GM12878 (cell line): ENCODE measurements at regions not wholly inside any gene's neighbourhood (a gene's known extent, or its start where the extent isn't known, plus 50 kb on each side); places are given as distances from the start of the nearest gene placed in this dataset.

ENCODE experiments used
- ATAC-seq: fragments of 200-7000 bp; cut with Tn5 transposase; 3 replicates; pipeline ENCODE4 v1.9.1; 2020; ENCODE audit warnings: mild to moderate bottlenecking, moderate library complexity
- BruUV-seq: library from RNA; stranded (reverse); fragments of 400-500 nt; replicated peaks from 2 replicates; lab custom pipeline; 2021; lab: Mats Ljungman, UMichigan
- CTCF ChIA-PET: fragments of 300-600 bp; sonication (Branson Sonifier 250); formaldehyde crosslinking; extraction: SDS; loops from one replicate; lab custom pipeline; 2021; ENCODE audit warnings: inconsistent platforms; lab: Yijun Ruan, JAX
- POLR2A ChIA-PET: fragments of 350-600 bp; formaldehyde crosslinking; extraction: SDS; loops from one replicate; lab custom pipeline; 2021; ENCODE audit warnings: inconsistent platforms; lab: Charles Lee
- RAD21 ChIA-PET: fragments of 300-600 bp; sonication (Branson Sonifier 250); formaldehyde crosslinking; loops from one replicate; lab custom pipeline; 2023; ENCODE audit warnings: antibody characterized with exemption; ENCODE audit not compliant: unreplicated experiment; lab: Charles Lee
- SMC1A ChIA-PET: fragments of 300-600 bp; sonication (Branson Sonifier 250); formaldehyde crosslinking; loops from one replicate; lab custom pipeline; 2023; ENCODE audit not compliant: unreplicated experiment, uncharacterized antibody; lab: Charles Lee
- DNase-seq: peaks from one replicate; pipeline ENCODE4 v3.0.0-alpha.2; 2011; ENCODE audit warnings: low read depth, low spot score
- FAIRE-seq: peaks from 3 replicates; lab custom pipeline; 2011; peaks lifted over from hg19 to GRCh38; lab: Jason Lieb, UNC
- H2AFZ ChIP-seq: 2 replicates; pipeline ENCODE4 v1.6.0; 2011; ENCODE audit warnings: low read depth, low read length, control low read depth; ENCODE audit not compliant: control insufficient read depth
- H3K27ac ChIP-seq: 2 replicates; pipeline ENCODE4 v1.5.1; 2011; ENCODE audit warnings: control low read depth; ENCODE audit not compliant: control insufficient read depth, insufficient read depth
- H3K27me3 ChIP-seq, 2 experiments: replicated peaks in 1 of 2; 2 replicates each; pipeline versions ENCODE4 v1.6.0 to v1.6.1; 2011; ENCODE audit warnings: low read length in 1 of 2; ENCODE audit not compliant: control insufficient read depth in 2 of 2, insufficient read depth in 2 of 2
- H3K36me3 ChIP-seq, 2 experiments: 2 replicates each; pipeline ENCODE4 v1.5.1; 2011; ENCODE audit warnings: low read length in 1 of 2; ENCODE audit not compliant: control insufficient read depth in 2 of 2, insufficient read depth in 2 of 2
- H3K4me1 ChIP-seq: 2 replicates; pipeline ENCODE4 v1.6.1; 2011; ENCODE audit warnings: mild to moderate bottlenecking, low read length, moderate library complexity, mixed read lengths; ENCODE audit not compliant: control insufficient read depth, insufficient read depth
- H3K4me2 ChIP-seq: 2 replicates; pipeline ENCODE4 v1.6.0; 2011; ENCODE audit warnings: control low read depth; ENCODE audit not compliant: control insufficient read depth, insufficient read depth
- H3K4me3 ChIP-seq: fragments of 200-600 bp; sonication (generic); 2 replicates; pipeline ENCODE4 v1.5.1; 2016
- H3K79me2 ChIP-seq: 2 replicates; pipeline ENCODE4 v1.6.0; 2011; ENCODE audit warnings: low read length; ENCODE audit not compliant: control insufficient read depth, insufficient read depth
- H3K9ac ChIP-seq: 2 replicates; pipeline ENCODE4 v1.8.0; 2011; ENCODE audit warnings: low read length, control low read depth, mixed read lengths; ENCODE audit not compliant: control insufficient read depth, insufficient read depth
- H3K9me3 ChIP-seq: replicated peaks from 3 replicates; pipeline ENCODE4 v1.5.1; 2011; ENCODE audit warnings: mild to moderate bottlenecking, low read length; ENCODE audit not compliant: control insufficient read depth, insufficient read depth
- H4K20me1 ChIP-seq: 2 replicates; pipeline ENCODE4 v1.6.0; 2011; ENCODE audit not compliant: control insufficient read depth, insufficient read depth
- CBFB ChIP-seq: IDR thresholded peaks from 2 replicates; pipeline ENCODE4 v1.6.1; 2016; ENCODE audit warnings: antibody characterized with exemption, low read depth
- CEBPB ChIP-seq, 2 experiments: fragments of 150-350 bp in 1 of 2; IDR thresholded peaks; 2 replicates each; pipeline ENCODE4 v1.6.1; 2012 to 2014; ENCODE audit warnings: low read depth in 2 of 2, low read length in 2 of 2, borderline replicate concordance in 1 of 2, inconsistent platforms in 1 of 2
- CHD2 ChIP-seq: IDR thresholded peaks from 2 replicates; pipeline ENCODE4 v1.6.1; 2011; ENCODE audit warnings: low read depth, low read length, improper control_type of control experiment, borderline replicate concordance
- CHD4 ChIP-seq: fragments of 200-600 bp; sonication (generic); IDR thresholded peaks from 2 replicates; pipeline ENCODE4 v1.6.1; 2016; ENCODE audit warnings: mild to moderate bottlenecking
- IRF4 ChIP-seq: IDR thresholded peaks from 2 replicates; pipeline ENCODE4 v1.6.1; 2011; ENCODE audit warnings: low read depth, low read length
- KAT2A ChIP-seq: conservative IDR thresholded peaks from 2 replicates; pipeline ENCODE4 v1.6.1; 2011; ENCODE audit warnings: low read depth, low read length; ENCODE audit not compliant: control insufficient read depth
- NR2C1 ChIP-seq: fragments of 450-650 bp; IDR thresholded peaks from 2 replicates; pipeline ENCODE4 v1.6.1; 2017; ENCODE audit warnings: antibody characterized with exemption, mild to moderate bottlenecking, moderate library complexity
- SPI1 ChIP-seq: IDR thresholded peaks from 2 replicates; pipeline ENCODE4 v1.6.1; 2011; ENCODE audit warnings: low read depth, mild to moderate bottlenecking, low read length, moderate library complexity, borderline replicate concordance; ENCODE audit not compliant: insufficient read depth
- YY1 ChIP-seq: IDR thresholded peaks from 2 replicates; pipeline ENCODE4 v1.6.1; 2011; ENCODE audit warnings: low read depth, mild to moderate bottlenecking, low read length
- WGBS: methylation state at CpG from one replicate; pipeline ENCODE4 v1.1.6; 2016; ENCODE audit warnings: low lambda C conversion rate; ENCODE audit not compliant: insufficient replicate concordance, insufficient coverage; ENCODE audit errors: missing lambda C conversion rate; 5-methylcytosine and 5-hydroxymethylcytosine counted together
- in situ Hi-C: fragments of 300-500 bp; cut with MboI; formaldehyde crosslinking; loops from 9 replicates; pipeline ENCODE4 v1.14.3; 2018; ENCODE audit warnings: mixed read lengths
- intact Hi-C: fragments of 100-400 bp; cut with micrococcal nuclease; formaldehyde crosslinking; loops from one replicate; pipeline ENCODE4 v1.14.2; 2022; ENCODE audit not compliant: unreplicated experiment
- TF ChIP-seq, protein P1 (sequence below): IDR thresholded peaks from 2 replicates; pipeline ENCODE4 v1.6.1; 2011; ENCODE audit warnings: borderline replicate concordance, low read depth, mild to moderate bottlenecking, moderate library complexity, low read length; ENCODE audit not compliant: insufficient read depth, poor library complexity, severe bottlenecking
- TF ChIP-seq, protein P2 (sequence below): IDR thresholded peaks from 2 replicates; pipeline ENCODE4 v1.6.1; 2012; ENCODE audit warnings: low read depth, low read length, improper control_type of control experiment
- TF ChIP-seq, protein P3 (sequence below): fragments of 450-650 bp; IDR thresholded peaks from 2 replicates; pipeline ENCODE4 v1.6.1; 2017; ENCODE audit warnings: borderline replicate concordance
- TF ChIP-seq, protein P4 (sequence below): IDR thresholded peaks from 2 replicates; pipeline ENCODE4 v1.6.1; 2011; ENCODE audit warnings: borderline replicate concordance, low read depth, mild to moderate bottlenecking, moderate library complexity, mixed read lengths, low read length; ENCODE audit not compliant: insufficient read depth; ENCODE audit errors: extremely low read length
- TF ChIP-seq, protein P5 (sequence below): fragments of 450-650 bp; IDR thresholded peaks from 2 replicates; pipeline ENCODE4 v1.6.1; 2017; ENCODE audit warnings: mild to moderate bottlenecking
- TF ChIP-seq, protein P6 (sequence below): fragments of 150-350 bp; IDR thresholded peaks from 2 replicates; pipeline ENCODE4 v1.6.1; 2014; ENCODE audit warnings: mild to moderate bottlenecking, low read depth, low read length

DNA sequence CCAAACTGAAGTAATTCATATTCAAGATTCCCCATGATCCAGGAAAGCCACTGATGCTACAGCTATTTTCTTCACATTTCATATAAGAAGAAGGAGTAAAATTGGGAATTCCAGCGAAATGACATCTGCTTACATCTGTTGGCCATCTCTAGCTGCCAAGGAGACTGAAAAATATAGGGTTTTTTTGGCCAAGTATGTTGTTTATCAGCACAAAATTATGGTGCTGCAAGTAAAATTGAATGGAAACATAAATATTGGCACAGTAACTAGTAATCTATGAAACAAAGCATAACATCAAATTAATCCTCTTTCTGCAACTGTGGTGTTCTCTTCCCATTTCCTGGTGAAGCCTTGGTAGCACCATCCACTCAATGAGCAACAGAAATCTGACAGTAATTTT lies 649.5 kb upstream of the ZNF804A start:
- SMC1A ChIA-PET, result no interaction called here
- Histone ChIP-seq H3K4me1 (no peaks in the 10 kb centered on the region), H3K36me3 (no peaks in the 10 kb centered on the region), H3K4me3 (no peak overlapping the region), H3K9ac (no peak overlapping the region), H3K4me2 (no peak overlapping the region), H4K20me1 (no peaks in the 10 kb centered on the region), H2AFZ (no peak overlapping the region), H3K9me3 (no peaks in the 10 kb centered on the region), H3K79me2 (no peaks in the 10 kb centered on the region), H3K27ac (no peak overlapping the region), H3K27me3 (no peaks in the 10 kb centered on the region)
- WGBS, result 13% methylated on average over 1 of the region's 1 CpG
- FAIRE-seq (no peak), DNase-seq (no peak), ATAC-seq (no peak)
- in situ Hi-C loops (no loop called here), intact Hi-C loops (no loop called here)
- CTCF ChIA-PET, result no interaction called here
- TF ChIP-seq CHD2 (no peak), CHD4 (no peak), CBFB (no peak), KAT2A (no peak), NR2C1 (no peak), CEBPB (IDR thresholded peaks at IDR 0.05; ENCODE audit: borderline replicate concordance in 1 of 2, low read depth in 2 of 2, low read length in 2 of 2) (no peak), YY1 (no peak), IRF4 (no peak), SPI1 (no peak)
- TF ChIP-seq, protein P1, sequence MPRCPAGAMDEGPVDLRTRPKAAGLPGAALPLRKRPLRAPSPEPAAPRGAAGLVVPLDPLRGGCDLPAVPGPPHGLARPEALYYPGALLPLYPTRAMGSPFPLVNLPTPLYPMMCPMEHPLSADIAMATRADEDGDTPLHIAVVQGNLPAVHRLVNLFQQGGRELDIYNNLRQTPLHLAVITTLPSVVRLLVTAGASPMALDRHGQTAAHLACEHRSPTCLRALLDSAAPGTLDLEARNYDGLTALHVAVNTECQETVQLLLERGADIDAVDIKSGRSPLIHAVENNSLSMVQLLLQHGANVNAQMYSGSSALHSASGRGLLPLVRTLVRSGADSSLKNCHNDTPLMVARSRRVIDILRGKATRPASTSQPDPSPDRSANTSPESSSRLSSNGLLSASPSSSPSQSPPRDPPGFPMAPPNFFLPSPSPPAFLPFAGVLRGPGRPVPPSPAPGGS, result no peak
- TF ChIP-seq, protein P2, sequence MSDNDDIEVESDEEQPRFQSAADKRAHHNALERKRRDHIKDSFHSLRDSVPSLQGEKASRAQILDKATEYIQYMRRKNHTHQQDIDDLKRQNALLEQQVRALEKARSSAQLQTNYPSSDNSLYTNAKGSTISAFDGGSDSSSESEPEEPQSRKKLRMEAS, result no peak
- TF ChIP-seq, protein P3, sequence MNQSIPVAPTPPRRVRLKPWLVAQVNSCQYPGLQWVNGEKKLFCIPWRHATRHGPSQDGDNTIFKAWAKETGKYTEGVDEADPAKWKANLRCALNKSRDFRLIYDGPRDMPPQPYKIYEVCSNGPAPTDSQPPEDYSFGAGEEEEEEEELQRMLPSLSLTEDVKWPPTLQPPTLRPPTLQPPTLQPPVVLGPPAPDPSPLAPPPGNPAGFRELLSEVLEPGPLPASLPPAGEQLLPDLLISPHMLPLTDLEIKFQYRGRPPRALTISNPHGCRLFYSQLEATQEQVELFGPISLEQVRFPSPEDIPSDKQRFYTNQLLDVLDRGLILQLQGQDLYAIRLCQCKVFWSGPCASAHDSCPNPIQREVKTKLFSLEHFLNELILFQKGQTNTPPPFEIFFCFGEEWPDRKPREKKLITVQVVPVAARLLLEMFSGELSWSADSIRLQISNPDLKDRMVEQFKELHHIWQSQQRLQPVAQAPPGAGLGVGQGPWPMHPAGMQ, result no peak
- TF ChIP-seq, protein P4, sequence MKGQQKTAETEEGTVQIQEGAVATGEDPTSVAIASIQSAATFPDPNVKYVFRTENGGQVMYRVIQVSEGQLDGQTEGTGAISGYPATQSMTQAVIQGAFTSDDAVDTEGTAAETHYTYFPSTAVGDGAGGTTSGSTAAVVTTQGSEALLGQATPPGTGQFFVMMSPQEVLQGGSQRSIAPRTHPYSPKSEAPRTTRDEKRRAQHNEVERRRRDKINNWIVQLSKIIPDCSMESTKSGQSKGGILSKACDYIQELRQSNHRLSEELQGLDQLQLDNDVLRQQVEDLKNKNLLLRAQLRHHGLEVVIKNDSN, result no peak
- TF ChIP-seq, protein P5, sequence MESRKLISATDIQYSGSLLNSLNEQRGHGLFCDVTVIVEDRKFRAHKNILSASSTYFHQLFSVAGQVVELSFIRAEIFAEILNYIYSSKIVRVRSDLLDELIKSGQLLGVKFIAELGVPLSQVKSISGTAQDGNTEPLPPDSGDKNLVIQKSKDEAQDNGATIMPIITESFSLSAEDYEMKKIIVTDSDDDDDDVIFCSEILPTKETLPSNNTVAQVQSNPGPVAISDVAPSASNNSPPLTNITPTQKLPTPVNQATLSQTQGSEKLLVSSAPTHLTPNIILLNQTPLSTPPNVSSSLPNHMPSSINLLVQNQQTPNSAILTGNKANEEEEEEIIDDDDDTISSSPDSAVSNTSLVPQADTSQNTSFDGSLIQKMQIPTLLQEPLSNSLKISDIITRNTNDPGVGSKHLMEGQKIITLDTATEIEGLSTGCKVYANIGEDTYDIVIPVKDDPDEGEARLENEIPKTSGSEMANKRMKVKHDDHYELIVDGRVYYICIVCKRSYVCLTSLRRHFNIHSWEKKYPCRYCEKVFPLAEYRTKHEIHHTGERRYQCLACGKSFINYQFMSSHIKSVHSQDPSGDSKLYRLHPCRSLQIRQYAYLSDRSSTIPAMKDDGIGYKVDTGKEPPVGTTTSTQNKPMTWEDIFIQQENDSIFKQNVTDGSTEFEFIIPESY, result no peak
- TF ChIP-seq, protein P6, sequence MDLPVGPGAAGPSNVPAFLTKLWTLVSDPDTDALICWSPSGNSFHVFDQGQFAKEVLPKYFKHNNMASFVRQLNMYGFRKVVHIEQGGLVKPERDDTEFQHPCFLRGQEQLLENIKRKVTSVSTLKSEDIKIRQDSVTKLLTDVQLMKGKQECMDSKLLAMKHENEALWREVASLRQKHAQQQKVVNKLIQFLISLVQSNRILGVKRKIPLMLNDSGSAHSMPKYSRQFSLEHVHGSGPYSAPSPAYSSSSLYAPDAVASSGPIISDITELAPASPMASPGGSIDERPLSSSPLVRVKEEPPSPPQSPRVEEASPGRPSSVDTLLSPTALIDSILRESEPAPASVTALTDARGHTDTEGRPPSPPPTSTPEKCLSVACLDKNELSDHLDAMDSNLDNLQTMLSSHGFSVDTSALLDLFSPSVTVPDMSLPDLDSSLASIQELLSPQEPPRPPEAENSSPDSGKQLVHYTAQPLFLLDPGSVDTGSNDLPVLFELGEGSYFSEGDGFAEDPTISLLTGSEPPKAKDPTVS, result no peak
- RAD21 ChIA-PET, result no interaction called here
- no TSS peak for BruUV-seq
- POLR2A ChIA-PET, result no interaction called here
